22Rv1 (cell line): ENCODE measurements at regions not wholly inside any gene's neighbourhood (a gene's known extent, or its start where the extent isn't known, plus 50 kb on each side); places are given as distances from the start of the nearest gene placed in this dataset.

Source experiments
- ZFX ChIP-seq: fragments of 450-650 bp; IDR thresholded peaks from 2 replicates; pipeline ENCODE4 v1.6.1; 2017; ENCODE audit warnings: antibody characterized with exemption, borderline replicate concordance
- TF ChIP-seq, protein P1 (sequence below): fragments of 450-650 bp; IDR thresholded peaks from 2 replicates; pipeline ENCODE4 v1.5.1; 2017; ENCODE audit warnings: mild to moderate bottlenecking

DNA sequence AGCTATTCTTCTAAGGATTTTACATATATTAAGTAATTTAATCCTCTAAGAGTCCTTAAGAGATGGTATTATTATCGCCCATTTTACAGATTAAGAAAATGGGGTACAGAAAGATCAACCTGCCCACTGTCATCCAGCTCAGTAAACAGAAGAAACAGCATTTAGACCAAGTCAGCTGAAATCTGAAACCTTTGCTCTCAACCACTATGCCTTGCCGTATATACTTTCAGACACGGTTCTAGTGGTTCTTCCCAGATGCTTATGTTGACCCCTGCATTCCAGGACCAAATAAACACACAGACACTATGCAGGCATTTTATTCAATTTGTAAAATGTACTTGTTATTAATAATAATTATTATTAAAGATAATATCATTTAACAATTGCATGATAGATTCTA lies 854.8 kb downstream of the KCNJ2 start:
- TF ChIP-seq, protein P1, sequence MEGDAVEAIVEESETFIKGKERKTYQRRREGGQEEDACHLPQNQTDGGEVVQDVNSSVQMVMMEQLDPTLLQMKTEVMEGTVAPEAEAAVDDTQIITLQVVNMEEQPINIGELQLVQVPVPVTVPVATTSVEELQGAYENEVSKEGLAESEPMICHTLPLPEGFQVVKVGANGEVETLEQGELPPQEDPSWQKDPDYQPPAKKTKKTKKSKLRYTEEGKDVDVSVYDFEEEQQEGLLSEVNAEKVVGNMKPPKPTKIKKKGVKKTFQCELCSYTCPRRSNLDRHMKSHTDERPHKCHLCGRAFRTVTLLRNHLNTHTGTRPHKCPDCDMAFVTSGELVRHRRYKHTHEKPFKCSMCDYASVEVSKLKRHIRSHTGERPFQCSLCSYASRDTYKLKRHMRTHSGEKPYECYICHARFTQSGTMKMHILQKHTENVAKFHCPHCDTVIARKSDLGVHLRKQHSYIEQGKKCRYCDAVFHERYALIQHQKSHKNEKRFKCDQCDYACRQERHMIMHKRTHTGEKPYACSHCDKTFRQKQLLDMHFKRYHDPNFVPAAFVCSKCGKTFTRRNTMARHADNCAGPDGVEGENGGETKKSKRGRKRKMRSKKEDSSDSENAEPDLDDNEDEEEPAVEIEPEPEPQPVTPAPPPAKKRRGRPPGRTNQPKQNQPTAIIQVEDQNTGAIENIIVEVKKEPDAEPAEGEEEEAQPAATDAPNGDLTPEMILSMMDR: no peak
- TF ChIP-seq ZFX: no peak
